GM23338 (cell line): ENCODE measurements at regions not wholly inside any gene's neighbourhood (a gene's known extent, or its start where the extent isn't known, plus 50 kb on each side); places are given as distances from the start of the nearest gene placed in this dataset.

Experiments
- CREB1 ChIP-seq: fragments of 250-450 bp; sonication (Bioruptor Pico); IDR thresholded peaks from 2 replicates; pipeline ENCODE4 v1.5.0; 2020; ENCODE audit warnings: low read depth, mild to moderate bottlenecking, moderate library complexity
- EZH2phosphoT487 ChIP-seq: fragments of 200-600 bp; sonication (generic); IDR thresholded peaks from one replicate; pipeline ENCODE4 v1.8.1; 2018; ENCODE audit warnings: antibody characterized with exemption; ENCODE audit not compliant: unreplicated experiment
- POLR2AphosphoS5 ChIP-seq: IDR thresholded peaks from 2 replicates; pipeline ENCODE4 v1.6.1; 2016; ENCODE audit warnings: antibody characterized with exemption, low read depth
- REST ChIP-seq: IDR thresholded peaks from one replicate; pipeline ENCODE4 v1.6.1; 2018; ENCODE audit warnings: antibody characterized with exemption; ENCODE audit not compliant: unreplicated experiment
- TF ChIP-seq, protein P1 (sequence below), 2 experiments: fragments of 200-600 bp in 1 of 2; sonication (generic) in 1 of 2; conservative IDR thresholded peaks; 2 replicates each; pipeline versions ENCODE4 v1.5.1 to v1.6.1; 2016 to 2017; ENCODE audit warnings: antibody characterized with exemption in 2 of 2, low read depth in 2 of 2, mild to moderate bottlenecking in 2 of 2, moderate library complexity in 1 of 2

- no peak for TF ChIP-seq REST
- TF ChIP-seq POLR2AphosphoS5: no peak
- TF ChIP-seq CREB1 (CRISPR knock-in tag): no peak
- TF ChIP-seq, protein P1, sequence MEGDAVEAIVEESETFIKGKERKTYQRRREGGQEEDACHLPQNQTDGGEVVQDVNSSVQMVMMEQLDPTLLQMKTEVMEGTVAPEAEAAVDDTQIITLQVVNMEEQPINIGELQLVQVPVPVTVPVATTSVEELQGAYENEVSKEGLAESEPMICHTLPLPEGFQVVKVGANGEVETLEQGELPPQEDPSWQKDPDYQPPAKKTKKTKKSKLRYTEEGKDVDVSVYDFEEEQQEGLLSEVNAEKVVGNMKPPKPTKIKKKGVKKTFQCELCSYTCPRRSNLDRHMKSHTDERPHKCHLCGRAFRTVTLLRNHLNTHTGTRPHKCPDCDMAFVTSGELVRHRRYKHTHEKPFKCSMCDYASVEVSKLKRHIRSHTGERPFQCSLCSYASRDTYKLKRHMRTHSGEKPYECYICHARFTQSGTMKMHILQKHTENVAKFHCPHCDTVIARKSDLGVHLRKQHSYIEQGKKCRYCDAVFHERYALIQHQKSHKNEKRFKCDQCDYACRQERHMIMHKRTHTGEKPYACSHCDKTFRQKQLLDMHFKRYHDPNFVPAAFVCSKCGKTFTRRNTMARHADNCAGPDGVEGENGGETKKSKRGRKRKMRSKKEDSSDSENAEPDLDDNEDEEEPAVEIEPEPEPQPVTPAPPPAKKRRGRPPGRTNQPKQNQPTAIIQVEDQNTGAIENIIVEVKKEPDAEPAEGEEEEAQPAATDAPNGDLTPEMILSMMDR (conservative IDR thresholded peaks at IDR 0.05; ENCODE audit: low read depth in 2 of 2): no peak
- no peak for TF ChIP-seq EZH2phosphoT487
Measured at GRCh38 chr12:34210689-34211530, 188.6 kb downstream of the ALG10 start.
